H9 (cell line): ENCODE measurements at regions not wholly inside any gene's neighbourhood (a gene's known extent, or its start where the extent isn't known, plus 50 kb on each side); places are given as distances from the start of the nearest gene placed in this dataset.

Source experiments
- DNase-seq: peaks from one replicate; pipeline ENCODE4 v3.0.0-alpha.2; 2017
- H2AFZ ChIP-seq: one replicate; pipeline ENCODE4 v1.6.1; 2013; ENCODE audit warnings: mild to moderate bottlenecking, low read length, control low read depth, moderate library complexity
- H2AK5ac ChIP-seq: 2 replicates; pipeline ENCODE4 v1.6.1; 2013; ENCODE audit warnings: low read length, control low read depth, mixed read lengths; ENCODE audit not compliant: insufficient read length
- H2BK120ac ChIP-seq: one replicate; pipeline ENCODE4 v1.6.1; 2013; ENCODE audit warnings: low read depth, mild to moderate bottlenecking, low read length, control low read depth, inconsistent platforms; ENCODE audit not compliant: poor library complexity, severe bottlenecking
- H2BK12ac ChIP-seq: 2 replicates; pipeline ENCODE4 v1.6.1; 2013; ENCODE audit warnings: low read length, control low read depth, mixed read lengths, low read depth; ENCODE audit not compliant: insufficient read length
- H2BK15ac ChIP-seq: 2 replicates; pipeline ENCODE4 v1.6.1; 2013; ENCODE audit warnings: low read depth, low read length, control low read depth
- H2BK20ac ChIP-seq: one replicate; pipeline ENCODE4 v1.6.1; 2013; ENCODE audit warnings: low read depth, mild to moderate bottlenecking, low read length, control low read depth, inconsistent platforms; ENCODE audit not compliant: poor library complexity, severe bottlenecking
- H2BK5ac ChIP-seq: 2 replicates; pipeline ENCODE4 v1.6.1; 2013; ENCODE audit warnings: low read length, control low read depth, mixed read lengths; ENCODE audit not compliant: insufficient read length
- H3K14ac ChIP-seq: 2 replicates; pipeline ENCODE4 v1.6.1; 2013; ENCODE audit warnings: low read length, control low read depth; ENCODE audit not compliant: insufficient read depth
- H3K18ac ChIP-seq: 2 replicates; pipeline ENCODE4 v1.6.1; 2013; ENCODE audit warnings: low read depth, mild to moderate bottlenecking, mixed read lengths, low read length, control low read depth; ENCODE audit not compliant: insufficient read length
- H3K23ac ChIP-seq: 2 replicates; pipeline ENCODE4 v1.6.1; 2013; ENCODE audit warnings: low read length, control low read depth, mixed read lengths, low read depth; ENCODE audit not compliant: insufficient read length
- H3K23me2 ChIP-seq: 2 replicates; pipeline ENCODE4 v1.6.1; 2013; ENCODE audit warnings: low read depth, mild to moderate bottlenecking, mixed read lengths, low read length, control low read depth; ENCODE audit not compliant: insufficient read length, poor library complexity, severe bottlenecking
- H3K27ac ChIP-seq: 2 replicates; pipeline ENCODE4 v1.5.1; 2013; ENCODE audit warnings: low read length, control low read depth, mixed read lengths, low read depth; ENCODE audit not compliant: insufficient read length
- H3K27me3 ChIP-seq: 2 replicates; pipeline ENCODE4 v1.6.1; 2013; ENCODE audit warnings: low read length, control low read depth, inconsistent platforms; ENCODE audit not compliant: insufficient read depth
- H3K4ac ChIP-seq: 2 replicates; pipeline ENCODE4 v1.6.1; 2013; ENCODE audit warnings: low read depth, mild to moderate bottlenecking, control low read depth, inconsistent platforms, low read length, moderate library complexity
- H3K4me1 ChIP-seq: 2 replicates; pipeline ENCODE4 v1.6.1; 2013; ENCODE audit warnings: low read length, control low read depth, inconsistent platforms; ENCODE audit not compliant: insufficient read depth
- H3K4me2 ChIP-seq: 2 replicates; pipeline ENCODE4 v1.6.1; 2013; ENCODE audit warnings: low read length, control low read depth, mixed read lengths; ENCODE audit not compliant: insufficient read length, insufficient read depth
- H3K56ac ChIP-seq: 2 replicates; pipeline ENCODE4 v1.6.1; 2013; ENCODE audit warnings: low read depth, mild to moderate bottlenecking, mixed read lengths, low read length, control low read depth; ENCODE audit not compliant: insufficient read length
- H3K79me1 ChIP-seq: 2 replicates; pipeline ENCODE4 v1.6.1; 2013; ENCODE audit warnings: low read depth, mild to moderate bottlenecking, moderate library complexity, low read length, control low read depth, inconsistent platforms; ENCODE audit not compliant: insufficient read depth, poor library complexity, severe bottlenecking
- H3K79me2 ChIP-seq: 2 replicates; pipeline ENCODE4 v1.6.1; 2013; ENCODE audit warnings: low read length, control low read depth, inconsistent platforms; ENCODE audit not compliant: insufficient read depth
- H3K9ac ChIP-seq: 2 replicates; pipeline ENCODE4 v1.6.1; 2013; ENCODE audit warnings: low read length, control low read depth, mixed read lengths; ENCODE audit not compliant: insufficient read length; ENCODE audit errors: extremely low read depth
- H3K9me3 ChIP-seq: one replicate; pipeline ENCODE4 v1.6.1; 2013; ENCODE audit warnings: low read depth, low read length, inconsistent platforms; ENCODE audit not compliant: control insufficient read depth
- H3T11ph ChIP-seq: one replicate; pipeline ENCODE4 v1.6.1; 2013; ENCODE audit warnings: mild to moderate bottlenecking, low read length, control low read depth, inconsistent platforms
- H4K20me1 ChIP-seq: one replicate; pipeline ENCODE4 v1.6.1; 2013; ENCODE audit not compliant: control insufficient read depth, insufficient read length, insufficient read depth
- H4K5ac ChIP-seq: 2 replicates; pipeline ENCODE4 v1.6.1; 2013; ENCODE audit warnings: low read depth, mild to moderate bottlenecking, mixed read lengths, low read length, control low read depth; ENCODE audit not compliant: insufficient read length
- H4K8ac ChIP-seq: replicated peaks from 2 replicates; pipeline ENCODE4 v1.6.1; 2013; ENCODE audit warnings: low read length, control low read depth, mixed read lengths, low read depth; ENCODE audit not compliant: insufficient read length
- H4K91ac ChIP-seq: 2 replicates; pipeline ENCODE4 v1.6.1; 2013; ENCODE audit warnings: low read depth, mild to moderate bottlenecking, moderate library complexity, mixed read lengths, low read length, control low read depth; ENCODE audit not compliant: insufficient read length
- H3K27ac Mint-ChIP-seq, 3 experiments: 2 replicates in 2 of 3; 3 replicates in 1 of 3; pipeline ENCODE4 v1.8.0; 2020 to 2021; ENCODE audit warnings: mixed read lengths in 3 of 3, mild to moderate bottlenecking in 1 of 3, moderate library complexity in 1 of 3
- H3K27me3 Mint-ChIP-seq: 2 replicates; pipeline ENCODE4 v1.8.0; 2021; ENCODE audit warnings: low read depth, mild to moderate bottlenecking, moderate library complexity, mixed read lengths
- H3K36me3 Mint-ChIP-seq, 3 experiments: 2 replicates in 2 of 3; 3 replicates in 1 of 3; pipeline ENCODE4 v1.8.0; 2020 to 2021; ENCODE audit warnings: low read depth in 3 of 3, mixed read lengths in 3 of 3; ENCODE audit not compliant: insufficient read depth in 1 of 3
- H3K4me1 Mint-ChIP-seq, 2 experiments: 2 replicates each; pipeline ENCODE4 v1.8.0; 2020; ENCODE audit warnings: mixed read lengths in 2 of 2
- H3K4me3 Mint-ChIP-seq, 2 experiments: 2 replicates in 1 of 2; 3 replicates in 1 of 2; pipeline ENCODE4 v1.8.0; 2020 to 2021; ENCODE audit warnings: mild to moderate bottlenecking in 2 of 2, mixed read lengths in 2 of 2, moderate library complexity in 1 of 2
- H3K9me3 Mint-ChIP-seq, 2 experiments: 2 replicates in 1 of 2; 3 replicates in 1 of 2; pipeline ENCODE4 v1.8.0; 2020; ENCODE audit warnings: mild to moderate bottlenecking in 2 of 2, mixed read lengths in 2 of 2, moderate library complexity in 1 of 2
- CTCF ChIP-seq: fragments of 200-600 bp; sonication (generic); conservative IDR thresholded peaks from 3 replicates; pipeline ENCODE4 v1.8.0; 2021; ENCODE audit warnings: antibody characterized with exemption, mild to moderate bottlenecking
- WGBS: extraction: QIAGEN DNeasy Blood & Tissue Kit; methylation state at CpG from one replicate; pipeline ENCODE4 v1.1.7; 2013; ENCODE audit warnings: missing lambda C conversion rate, low lambda C conversion rate, mixed read lengths; ENCODE audit not compliant: insufficient read length; ENCODE audit errors: extremely low coverage; 5-methylcytosine and 5-hydroxymethylcytosine counted together

- no peak overlapping the region for H4K5ac ChIP-seq
Observed at GRCh38 chr5:167843881-167844572, 447.4 kb upstream of the WWC1 start.

More at GRCh38 chr5:167843881-167844572, 447.4 kb upstream of the WWC1 start:
- no peak overlapping the region for H3K9ac ChIP-seq
- H2BK5ac ChIP-seq, result no peak overlapping the region
- Mint-ChIP-seq H3K4me3 (no peak overlapping the region), H3K27me3 (no peaks in the 10 kb centered on the region), H3K36me3 (no peaks in the 10 kb centered on the region; a peak in 1 of 7 replicates), H3K27ac (no peak overlapping the region), H3K4me1 (peaks cover 8 to 11% of the 10 kb centered on the region in 2 experiments), H3K9me3 (no peaks in the 10 kb centered on the region)
- no peaks in the 10 kb centered on the region for H3K27me3 ChIP-seq
- no peak for DNase-seq
- H2AK5ac ChIP-seq, result no peak overlapping the region
- no CpG with 5 or more reads among the region's 4 CpGs for WGBS
- no peak overlapping the region for H4K91ac ChIP-seq
- no peaks in the 10 kb centered on the region; the same call in 1 of the 2 replicates for H3K4me1 ChIP-seq
- no peak overlapping the region for H2BK20ac ChIP-seq
- H3K14ac ChIP-seq, result no peak overlapping the region
- no peaks in the 10 kb centered on the region for H3K23me2 ChIP-seq
- no peak overlapping the region for H3K27ac ChIP-seq
- no peak overlapping the region for H3K56ac ChIP-seq
- no peak overlapping the region for H2BK12ac ChIP-seq
- no peak overlapping the region for H2AFZ ChIP-seq
- no peak overlapping the region for H2BK15ac ChIP-seq
- H4K20me1 ChIP-seq, result no peaks in the 10 kb centered on the region
- no peak overlapping the region for H3K18ac ChIP-seq
- no peak overlapping the region for H3K23ac ChIP-seq
- H3K4ac ChIP-seq, result no peak overlapping the region
- H3K79me1 ChIP-seq, result no peaks in the 10 kb centered on the region
- H4K8ac ChIP-seq, result no peak overlapping the region
- no peak overlapping the region for H3K4me2 ChIP-seq
- no peak overlapping the region for H2BK120ac ChIP-seq
- no peaks in the 10 kb centered on the region for H3K9me3 ChIP-seq
- no peaks in the 10 kb centered on the region for H3K79me2 ChIP-seq
- no peak for TF ChIP-seq CTCF
- H3T11ph ChIP-seq, result no peak overlapping the region
